WTC11 (cell line): ENCODE measurements at regions not wholly inside any gene's neighbourhood (a gene's known extent, or its start where the extent isn't known, plus 50 kb on each side); places are given as distances from the start of the nearest gene placed in this dataset.
"Not testable (repeated sequence)": the region's sequence is repeated elsewhere in the genome, so short reads cannot be mapped to it uniquely, and the experiment has no call there.

Experiments
- ATAC-seq: fragments of 200-7000 bp; cut with Tn5 transposase; 2 replicates; pipeline ENCODE4 v1.10.0; 2021; ENCODE audit warnings: mild to moderate bottlenecking, moderate library complexity
- CTCF ChIA-PET: fragments of 300-600 bp; sonication (Branson Sonifier 250); formaldehyde crosslinking; loops from one replicate; lab custom pipeline; 2021; ENCODE audit warnings: antibody characterized with exemption; lab: Charles Lee
- POLR2A ChIA-PET: fragments of 350-600 bp; sonication (Branson Sonifier 250); formaldehyde crosslinking; loops from one replicate; lab custom pipeline; 2021; ENCODE audit warnings: antibody characterized with exemption; lab: Charles Lee
- DNase-seq: peaks from one replicate; pipeline ENCODE4 v3.0.0; 2021; ENCODE audit warnings: low spot score
- H3K27ac Mint-ChIP-seq: 2 replicates; pipeline ENCODE4 v1.8.0; 2021; ENCODE audit warnings: mixed read lengths
- H3K27me3 Mint-ChIP-seq: 2 replicates; pipeline ENCODE4 v1.8.0; 2021; ENCODE audit warnings: low read depth, mild to moderate bottlenecking, moderate library complexity, mixed read lengths
- H3K36me3 Mint-ChIP-seq: 2 replicates; pipeline ENCODE4 v1.8.0; 2021; ENCODE audit warnings: mixed read lengths
- H3K4me1 Mint-ChIP-seq: 2 replicates; pipeline ENCODE4 v1.8.0; 2022; ENCODE audit warnings: mixed read lengths
- H3K4me3 Mint-ChIP-seq: 2 replicates; pipeline ENCODE4 v1.8.0; 2021; ENCODE audit warnings: mild to moderate bottlenecking, moderate library complexity, mixed read lengths
- H3K9me3 Mint-ChIP-seq: 2 replicates; pipeline ENCODE4 v1.8.0; 2021; ENCODE audit warnings: mixed read lengths
- AR ChIP-seq: fragments of 250-450 bp; sonication (Bioruptor Pico); IDR thresholded peaks from 2 replicates; pipeline ENCODE4 v1.9.0; 2021; ENCODE audit warnings: mild to moderate bottlenecking
- ATF1 ChIP-seq: sonication (generic); formaldehyde crosslinking; IDR thresholded peaks from 2 replicates; pipeline ENCODE4 v1.8.1; 2023; ENCODE audit warnings: mild to moderate bottlenecking, moderate library complexity, missing genetic modification reagents
- ATF6 ChIP-seq: sonication (generic); formaldehyde crosslinking; IDR thresholded peaks from 2 replicates; pipeline ENCODE4 v1.8.1; 2023; ENCODE audit warnings: mild to moderate bottlenecking, missing genetic modification reagents
- CREM ChIP-seq: sonication (generic); formaldehyde crosslinking; IDR thresholded peaks from 2 replicates; pipeline ENCODE4 v1.8.1; 2022; ENCODE audit warnings: mild to moderate bottlenecking, missing genetic modification reagents, moderate library complexity
- ETV6 ChIP-seq: sonication (generic); formaldehyde crosslinking; IDR thresholded peaks from 2 replicates; pipeline ENCODE4 v1.8.1; 2022; ENCODE audit warnings: mild to moderate bottlenecking, missing genetic modification reagents
- FOXJ3 ChIP-seq: sonication (generic); formaldehyde crosslinking; IDR thresholded peaks from 2 replicates; pipeline ENCODE4 v1.9.0; 2021; ENCODE audit warnings: missing genetic modification reagents, mild to moderate bottlenecking, borderline replicate concordance
- IRF2 ChIP-seq: sonication (generic); formaldehyde crosslinking; IDR thresholded peaks from 2 replicates; pipeline ENCODE4 v1.8.0; 2022; ENCODE audit warnings: low read depth, missing genetic modification reagents, borderline replicate concordance
- JUN ChIP-seq: sonication (generic); formaldehyde crosslinking; IDR thresholded peaks from 2 replicates; pipeline ENCODE4 v1.8.0; 2023; ENCODE audit warnings: mild to moderate bottlenecking, missing genetic modification reagents
- NFATC4 ChIP-seq: fragments of 250-450 bp; sonication (Bioruptor Pico); IDR thresholded peaks from 2 replicates; pipeline ENCODE4 v1.9.0; 2021; ENCODE audit warnings: mild to moderate bottlenecking
- NR2C2 ChIP-seq: sonication (generic); formaldehyde crosslinking; IDR thresholded peaks from 2 replicates; pipeline ENCODE4 v1.8.0; 2022; ENCODE audit warnings: mild to moderate bottlenecking, missing genetic modification reagents
- PRRX2 ChIP-seq: fragments of 250-450 bp; sonication (Bioruptor Pico); IDR thresholded peaks from 2 replicates; pipeline ENCODE4 v1.8.0; 2021; ENCODE audit warnings: mild to moderate bottlenecking
- RORB ChIP-seq: fragments of 250-450 bp; sonication (Bioruptor Pico); IDR thresholded peaks from 2 replicates; pipeline ENCODE4 v1.9.0; 2021; ENCODE audit warnings: mild to moderate bottlenecking
- SMAD3 ChIP-seq: sonication (generic); formaldehyde crosslinking; IDR thresholded peaks from 2 replicates; pipeline ENCODE4 v1.8.0; 2022; ENCODE audit warnings: missing genetic modification reagents, mild to moderate bottlenecking, borderline replicate concordance
- SP1 ChIP-seq: sonication (generic); formaldehyde crosslinking; conservative IDR thresholded peaks from 2 replicates; pipeline ENCODE4 v1.8.1; 2022; ENCODE audit warnings: missing genetic modification reagents
- TP53 ChIP-seq: sonication (generic); formaldehyde crosslinking; IDR thresholded peaks from 2 replicates; pipeline ENCODE4 v1.8.1; 2023; ENCODE audit warnings: mild to moderate bottlenecking, missing genetic modification reagents
- ZBTB21 ChIP-seq: sonication (generic); formaldehyde crosslinking; IDR thresholded peaks from 2 replicates; pipeline ENCODE4 v1.8.1; 2023; ENCODE audit warnings: mild to moderate bottlenecking, missing genetic modification reagents, borderline replicate concordance
- ZNF423 ChIP-seq: fragments of 250-450 bp; sonication (Bioruptor Pico); IDR thresholded peaks from 2 replicates; pipeline ENCODE4 v2.1.2; 2022; ENCODE audit warnings: mild to moderate bottlenecking, moderate library complexity
- TF ChIP-seq, protein P1 (sequence below): fragments of 250-450 bp; sonication (Bioruptor Pico); IDR thresholded peaks from 2 replicates; pipeline ENCODE4 v1.9.0; 2021; ENCODE audit warnings: moderate library complexity, mild to moderate bottlenecking, inconsistent platforms, borderline replicate concordance
- TF ChIP-seq, protein P2 (sequence below): fragments of 250-450 bp; sonication (Bioruptor Pico); IDR thresholded peaks from 2 replicates; pipeline ENCODE4 v1.9.0; 2021; ENCODE audit warnings: mild to moderate bottlenecking
- TF ChIP-seq, protein P3 (sequence below): sonication (generic); formaldehyde crosslinking; IDR thresholded peaks from 2 replicates; pipeline ENCODE4 v1.8.1; 2022; ENCODE audit warnings: low read depth, mild to moderate bottlenecking, moderate library complexity, missing genetic modification reagents, borderline replicate concordance
- TF ChIP-seq, protein P4 (sequence below): sonication (generic); formaldehyde crosslinking; IDR thresholded peaks from 2 replicates; pipeline ENCODE4 v1.8.0; 2022; ENCODE audit warnings: mild to moderate bottlenecking, missing genetic modification reagents

DNA sequence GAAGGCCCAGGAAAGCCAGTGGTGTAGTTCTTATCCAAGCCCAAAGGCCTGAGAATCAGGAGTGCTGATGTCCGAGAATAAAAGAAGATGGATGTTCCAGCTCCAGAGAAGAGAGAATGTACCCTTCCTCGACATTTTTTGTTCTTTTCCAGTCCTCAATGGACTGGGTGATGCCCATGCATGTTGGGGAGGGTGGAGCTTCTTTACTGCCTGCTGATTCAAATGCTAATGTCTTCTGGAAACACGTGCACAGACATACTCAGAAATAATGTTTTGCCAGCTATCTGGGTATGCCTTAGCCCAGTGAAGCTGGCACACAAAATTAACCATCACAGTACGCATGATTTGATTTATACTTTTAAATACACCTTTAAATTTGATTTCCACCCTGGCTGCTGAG is 61.5 kb upstream of the FOXE1 start:
- CTCF ChIA-PET = interaction anchor here (0.5 kb wide), 1 partner anchor 110 kb away, joined by 3 read pairs; no protein-coding TSS in a partner anchor
- Mint-ChIP-seq H3K4me3 (no peak overlapping the region), H3K27me3 (peaks cover 17% of the 10 kb centered on the region), H3K27ac (no peak overlapping the region), H3K9me3 (peaks cover 3% of the 10 kb centered on the region; the same call in 1 of the 2 replicates), H3K4me1 (no peaks in the 10 kb centered on the region), H3K36me3 (peaks cover 5% of the 10 kb centered on the region; the same call in 1 of the 2 replicates)
- POLR2A ChIA-PET = no interaction called here
- ATAC-seq = no peak
- TF ChIP-seq ETV6 (CRISPR knock-in tag) (no peak), IRF2 (CRISPR knock-in tag) (no peak), JUN (CRISPR knock-in tag) (no peak), TP53 (CRISPR knock-in tag) (no peak), FOXJ3 (no peak)
- no peak for DNase-seq

DNA sequence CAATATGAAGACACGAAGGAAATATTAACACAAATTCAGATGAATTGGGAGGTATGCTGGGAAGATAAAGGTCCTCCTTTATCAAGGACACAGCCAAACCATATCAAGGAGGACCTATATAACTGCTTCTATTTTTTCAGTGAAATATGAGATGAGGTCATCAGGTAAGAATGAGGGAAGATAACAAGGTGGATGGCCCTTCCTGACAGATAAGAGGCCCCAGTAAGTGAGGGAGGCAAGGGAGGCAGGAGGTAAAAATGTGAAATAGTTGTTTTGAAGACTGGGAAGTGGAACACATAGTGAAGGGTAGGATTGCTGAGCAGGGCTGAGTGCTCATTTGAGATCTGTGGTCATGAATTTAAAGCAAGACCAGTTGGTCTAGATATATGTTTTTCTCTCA is 60.0 kb upstream of the FOXE1 start:
- no peak for DNase-seq
- TF ChIP-seq CREM = no peak
- no peak for TF ChIP-seq ZBTB21 (CRISPR knock-in tag)
- TF ChIP-seq, protein P1, sequence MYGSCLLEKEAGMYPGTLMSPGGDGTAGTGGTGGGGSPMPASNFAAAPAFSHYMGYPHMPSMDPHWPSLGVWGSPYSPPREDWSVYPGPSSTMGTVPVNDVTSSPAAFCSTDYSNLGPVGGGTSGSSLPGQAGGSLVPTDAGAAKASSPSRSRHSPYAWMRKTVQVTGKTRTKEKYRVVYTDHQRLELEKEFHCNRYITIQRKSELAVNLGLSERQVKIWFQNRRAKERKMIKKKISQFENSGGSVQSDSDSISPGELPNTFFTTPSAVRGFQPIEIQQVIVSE (CRISPR knock-in tag) = no peak
- TF ChIP-seq, protein P2, sequence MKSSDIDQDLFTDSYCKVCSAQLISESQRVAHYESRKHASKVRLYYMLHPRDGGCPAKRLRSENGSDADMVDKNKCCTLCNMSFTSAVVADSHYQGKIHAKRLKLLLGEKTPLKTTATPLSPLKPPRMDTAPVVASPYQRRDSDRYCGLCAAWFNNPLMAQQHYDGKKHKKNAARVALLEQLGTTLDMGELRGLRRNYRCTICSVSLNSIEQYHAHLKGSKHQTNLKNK (CRISPR knock-in tag) = no peak
- no peak for TF ChIP-seq NR2C2 (CRISPR knock-in tag)
- TF ChIP-seq, protein P3, sequence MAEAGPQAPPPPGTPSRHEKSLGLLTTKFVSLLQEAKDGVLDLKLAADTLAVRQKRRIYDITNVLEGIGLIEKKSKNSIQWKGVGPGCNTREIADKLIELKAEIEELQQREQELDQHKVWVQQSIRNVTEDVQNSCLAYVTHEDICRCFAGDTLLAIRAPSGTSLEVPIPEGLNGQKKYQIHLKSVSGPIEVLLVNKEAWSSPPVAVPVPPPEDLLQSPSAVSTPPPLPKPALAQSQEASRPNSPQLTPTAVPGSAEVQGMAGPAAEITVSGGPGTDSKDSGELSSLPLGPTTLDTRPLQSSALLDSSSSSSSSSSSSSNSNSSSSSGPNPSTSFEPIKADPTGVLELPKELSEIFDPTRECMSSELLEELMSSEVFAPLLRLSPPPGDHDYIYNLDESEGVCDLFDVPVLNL (CRISPR knock-in tag) = no peak
- TF ChIP-seq SMAD3 = no peak
- ATAC-seq = no peak
- no peaks in the 10 kb centered on the region for H3K4me1 Mint-ChIP-seq
- peaks cover 7% of the 10 kb centered on the region for H3K9me3 Mint-ChIP-seq
- CTCF ChIA-PET = no interaction called here
- H3K36me3 Mint-ChIP-seq = peaks cover 8% of the 10 kb centered on the region
- POLR2A ChIA-PET = no interaction called here
- H3K27me3 Mint-ChIP-seq = peaks cover 19% of the 10 kb centered on the region
- H3K4me3 Mint-ChIP-seq = no peak overlapping the region
- no peak overlapping the region for H3K27ac Mint-ChIP-seq

DNA sequence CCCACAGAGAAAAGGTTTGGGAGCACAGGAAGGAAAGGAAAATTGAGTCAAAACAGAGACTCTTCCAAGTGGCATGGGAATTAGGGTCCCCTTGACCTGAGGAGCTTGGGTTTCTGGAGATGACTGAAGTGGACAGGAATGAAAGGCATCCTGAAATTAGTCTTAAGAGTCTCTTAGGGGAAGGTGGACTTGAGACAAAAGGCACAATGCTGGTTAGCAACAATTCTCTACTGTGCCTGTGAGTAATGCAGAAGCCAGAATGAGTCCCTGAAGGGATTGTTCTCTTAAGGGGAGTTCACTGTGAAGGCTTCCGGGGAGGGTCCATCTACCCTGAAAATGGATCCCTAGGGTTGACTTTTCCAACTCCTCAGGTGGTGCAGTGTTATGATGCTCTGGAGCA is 58.4 kb upstream of the FOXE1 start:
- POLR2A ChIA-PET = no interaction called here
- TF ChIP-seq PRRX2 (CRISPR knock-in tag) = no peak
- TF ChIP-seq, protein P4, sequence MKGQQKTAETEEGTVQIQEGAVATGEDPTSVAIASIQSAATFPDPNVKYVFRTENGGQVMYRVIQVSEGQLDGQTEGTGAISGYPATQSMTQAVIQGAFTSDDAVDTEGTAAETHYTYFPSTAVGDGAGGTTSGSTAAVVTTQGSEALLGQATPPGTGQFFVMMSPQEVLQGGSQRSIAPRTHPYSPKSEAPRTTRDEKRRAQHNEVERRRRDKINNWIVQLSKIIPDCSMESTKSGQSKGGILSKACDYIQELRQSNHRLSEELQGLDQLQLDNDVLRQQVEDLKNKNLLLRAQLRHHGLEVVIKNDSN (CRISPR knock-in tag) = no peak
- Mint-ChIP-seq H3K4me3 (no peak overlapping the region), H3K9me3 (peaks cover 4% of the 10 kb centered on the region), H3K4me1 (no peaks in the 10 kb centered on the region), H3K27me3 (peaks cover 11% of the 10 kb centered on the region), H3K27ac (no peak overlapping the region), H3K36me3 (peaks cover 8% of the 10 kb centered on the region)
- DNase-seq (no peak), ATAC-seq (no peak)
- CTCF ChIA-PET = no interaction called here

GRCh38 chr9:97796176-97796575 is 56.9 kb upstream of the FOXE1 start:
- CTCF ChIA-PET, H3K27ac Mint-ChIP-seq, DNase-seq, H3K4me1 Mint-ChIP-seq, H3K4me3 Mint-ChIP-seq, ATAC-seq, H3K9me3 Mint-ChIP-seq, H3K36me3 Mint-ChIP-seq, POLR2A ChIA-PET: not testable (repeated sequence)
- H3K27me3 Mint-ChIP-seq = peaks cover 24% of the 10 kb centered on the region

- peaks cover 67% of the 10 kb centered on the region for H3K27me3 Mint-ChIP-seq
- peaks cover 3% of the 10 kb centered on the region; the same call in 1 of the 2 replicates for H3K36me3 Mint-ChIP-seq
- CTCF ChIA-PET = no interaction called here
- H3K27ac Mint-ChIP-seq = no peak overlapping the region
- peaks cover 3% of the 10 kb centered on the region for H3K4me1 Mint-ChIP-seq
- no peak for ATAC-seq
- peaks cover 4% of the 10 kb centered on the region for H3K9me3 Mint-ChIP-seq
- POLR2A ChIA-PET = no interaction called here
- no peak overlapping the region for H3K4me3 Mint-ChIP-seq
- no peak for DNase-seq
- TF ChIP-seq AR (CRISPR knock-in tag) (no peak), NFATC4 (no peak), ATF6 (CRISPR knock-in tag) (no peak), RORB (CRISPR knock-in tag) (no peak), ZNF423 (no peak), SP1 (CRISPR knock-in tag) (no peak), ATF1 (CRISPR knock-in tag) (no peak), TP53 (CRISPR knock-in tag) (no peak)
These were observed 51.8 kb upstream of the FOXE1 start for GRCh38 chr9:97801180-97801579.
